ENCODE measurements at regions not wholly inside any gene's neighbourhood (a gene's known extent, or its start where the extent isn't known, plus 50 kb on each side); places are given as distances from the start of the nearest gene placed in this dataset.

GRCh38 chr2:37489041-37489456 lies 144.6 kb downstream of the QPCT start:
- Histone ChIP-seq H3K4me3 (no peak overlapping the region), H3K27ac (no peak overlapping the region)
- TF ChIP-seq, protein P1, sequence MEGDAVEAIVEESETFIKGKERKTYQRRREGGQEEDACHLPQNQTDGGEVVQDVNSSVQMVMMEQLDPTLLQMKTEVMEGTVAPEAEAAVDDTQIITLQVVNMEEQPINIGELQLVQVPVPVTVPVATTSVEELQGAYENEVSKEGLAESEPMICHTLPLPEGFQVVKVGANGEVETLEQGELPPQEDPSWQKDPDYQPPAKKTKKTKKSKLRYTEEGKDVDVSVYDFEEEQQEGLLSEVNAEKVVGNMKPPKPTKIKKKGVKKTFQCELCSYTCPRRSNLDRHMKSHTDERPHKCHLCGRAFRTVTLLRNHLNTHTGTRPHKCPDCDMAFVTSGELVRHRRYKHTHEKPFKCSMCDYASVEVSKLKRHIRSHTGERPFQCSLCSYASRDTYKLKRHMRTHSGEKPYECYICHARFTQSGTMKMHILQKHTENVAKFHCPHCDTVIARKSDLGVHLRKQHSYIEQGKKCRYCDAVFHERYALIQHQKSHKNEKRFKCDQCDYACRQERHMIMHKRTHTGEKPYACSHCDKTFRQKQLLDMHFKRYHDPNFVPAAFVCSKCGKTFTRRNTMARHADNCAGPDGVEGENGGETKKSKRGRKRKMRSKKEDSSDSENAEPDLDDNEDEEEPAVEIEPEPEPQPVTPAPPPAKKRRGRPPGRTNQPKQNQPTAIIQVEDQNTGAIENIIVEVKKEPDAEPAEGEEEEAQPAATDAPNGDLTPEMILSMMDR (IDR thresholded peaks at IDR 0.05) = no peak
- no peak for DNase-seq (ENCODE audit: low spot score)

- Histone ChIP-seq H3K27ac (no peak overlapping the region), H3K4me3 (no peak overlapping the region)
- TF ChIP-seq, protein P1 (IDR thresholded peaks at IDR 0.05) = no peak
- DNase-seq (ENCODE audit: low spot score) = no peak
Measured at GRCh38 chr2:37489536-37489935, 145.1 kb downstream of the QPCT start.

DNA sequence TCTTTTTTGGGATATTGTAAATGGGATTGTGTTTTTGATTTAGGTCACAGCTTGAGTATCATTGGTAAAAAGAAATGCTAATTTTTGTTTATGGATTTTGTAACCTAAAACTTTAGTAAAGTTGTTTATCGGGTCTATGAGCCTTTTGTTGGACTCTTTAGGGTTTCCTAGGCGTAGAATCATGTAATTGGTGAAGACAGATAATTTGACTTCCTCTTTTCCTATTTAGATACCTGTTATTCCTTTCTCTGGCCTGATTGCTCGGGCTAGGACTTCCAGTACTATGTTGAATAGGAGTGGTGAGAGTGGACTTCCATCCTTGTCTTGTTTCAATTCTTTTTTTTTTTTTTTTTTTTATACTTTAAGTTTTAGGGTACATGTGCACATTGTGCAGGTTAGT lies 149.0 kb downstream of the QPCT start:
- no peak overlapping the region for H3K27ac ChIP-seq
- H3K4me3 ChIP-seq = no peak overlapping the region
- TF ChIP-seq, protein P1 (IDR thresholded peaks at IDR 0.05) = no peak
- DNase-seq (ENCODE audit: low spot score) = no peak

DNA sequence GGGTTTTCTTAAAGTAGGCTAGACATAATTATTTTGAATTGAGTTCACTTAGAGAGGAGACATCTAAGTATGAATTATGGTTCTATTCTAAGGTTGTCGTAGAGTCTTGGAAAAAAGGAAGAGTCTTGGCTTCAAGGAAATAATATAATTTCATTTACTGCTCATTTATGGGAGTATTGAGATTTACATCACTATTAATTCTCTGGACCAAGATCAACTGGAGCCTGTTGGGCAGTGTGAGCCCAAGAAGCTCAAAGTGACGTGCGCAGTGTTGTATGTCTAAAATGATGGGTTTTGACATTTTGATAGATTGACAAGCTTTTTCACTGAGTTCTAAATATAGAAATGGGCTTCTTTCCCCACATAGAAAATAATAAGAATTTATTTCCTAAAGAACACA lies 154.7 kb downstream of the QPCT start:
- H3K27ac ChIP-seq = no peak overlapping the region
- TF ChIP-seq, protein P1 (IDR thresholded peaks at IDR 0.05) = no peak
- no peak for DNase-seq (ENCODE audit: low spot score)
- no peak overlapping the region for H3K4me3 ChIP-seq

DNA sequence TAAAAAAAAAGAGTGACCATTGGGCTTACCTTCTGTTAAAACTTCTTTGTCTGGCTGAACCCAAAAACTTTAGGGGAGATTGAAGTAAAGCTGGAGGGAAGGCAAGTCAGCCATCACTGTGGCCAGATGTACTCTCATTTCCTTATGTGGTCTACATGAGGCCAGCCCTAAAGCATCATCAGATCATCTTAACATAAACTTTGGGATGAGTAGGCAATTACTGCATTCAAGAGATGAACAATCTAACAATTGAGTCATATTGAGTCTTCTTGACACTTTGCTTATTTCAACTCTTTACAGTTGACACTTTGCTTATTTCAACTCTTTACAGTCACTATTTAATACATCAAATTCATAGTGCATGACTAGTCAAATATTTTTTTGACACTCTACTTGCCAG lies 155.6 kb downstream of the QPCT start:
- Histone ChIP-seq H3K4me3 (no peak overlapping the region), H3K27ac (no peak overlapping the region)
- DNase-seq (ENCODE audit: low spot score) = no peak
- TF ChIP-seq, protein P1 (IDR thresholded peaks at IDR 0.05) = no peak

GRCh38 chr2:37501113-37501512 lies 156.7 kb downstream of the QPCT start:
- DNase-seq (ENCODE audit: low spot score) = no peak
- Histone ChIP-seq H3K4me3 (no peak overlapping the region), H3K27ac (no peak overlapping the region)
- TF ChIP-seq, protein P1 (IDR thresholded peaks at IDR 0.05) = no peak

DNA sequence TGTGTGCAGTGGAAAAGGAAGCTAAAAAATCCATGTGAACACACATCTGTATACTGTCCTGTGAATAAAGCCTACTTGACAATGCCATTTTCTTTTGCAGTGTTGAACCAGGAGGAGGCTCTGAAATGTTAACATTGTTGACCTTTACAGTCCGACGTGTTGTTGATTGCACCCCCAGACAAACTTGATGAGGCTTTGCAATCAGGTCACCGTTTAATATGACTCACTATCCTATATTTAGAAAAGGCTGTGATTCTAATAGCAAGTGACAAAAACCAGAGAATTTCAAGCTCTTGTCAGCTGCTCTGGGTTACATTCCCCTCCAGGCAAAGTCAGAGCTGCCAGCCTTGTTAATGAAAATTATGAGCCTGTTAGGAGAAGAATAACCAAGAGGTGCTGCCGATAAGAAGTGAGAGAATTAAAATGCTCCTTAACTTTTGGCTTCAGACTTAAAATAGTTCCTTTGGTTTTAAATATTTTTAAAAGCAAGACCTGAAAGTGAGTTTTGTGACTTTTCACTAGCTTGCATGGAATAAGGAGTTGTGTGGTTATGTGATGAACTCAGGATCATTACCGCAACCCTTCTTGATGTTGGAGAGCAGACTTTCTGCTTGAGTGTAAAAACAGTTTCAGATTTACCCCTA lies 162.1 kb downstream of the QPCT start:
- no peak for DNase-seq (ENCODE audit: low spot score)
- peak overlapping the region in 1 of 2 donors; percentile 26 for H3K27ac ChIP-seq
- TF ChIP-seq, protein P1 (IDR thresholded peaks at IDR 0.05) = no peak
- no peak overlapping the region for H3K4me3 ChIP-seq
